NCI-H1930 (cell line): ENCODE measurements at regions not wholly inside any gene's neighbourhood (a gene's known extent, or its start where the extent isn't known, plus 50 kb on each side); places are given as distances from the start of the nearest gene placed in this dataset.
"Not testable (repeated sequence)": the region's sequence is repeated elsewhere in the genome, so short reads cannot be mapped to it uniquely, and the experiment has no call there.

Experiments used
- DNase-seq, 2 experiments: peaks; one replicate each; lab custom pipeline; 2025; lab: John Stamatoyannopoulos, UW

DNA sequence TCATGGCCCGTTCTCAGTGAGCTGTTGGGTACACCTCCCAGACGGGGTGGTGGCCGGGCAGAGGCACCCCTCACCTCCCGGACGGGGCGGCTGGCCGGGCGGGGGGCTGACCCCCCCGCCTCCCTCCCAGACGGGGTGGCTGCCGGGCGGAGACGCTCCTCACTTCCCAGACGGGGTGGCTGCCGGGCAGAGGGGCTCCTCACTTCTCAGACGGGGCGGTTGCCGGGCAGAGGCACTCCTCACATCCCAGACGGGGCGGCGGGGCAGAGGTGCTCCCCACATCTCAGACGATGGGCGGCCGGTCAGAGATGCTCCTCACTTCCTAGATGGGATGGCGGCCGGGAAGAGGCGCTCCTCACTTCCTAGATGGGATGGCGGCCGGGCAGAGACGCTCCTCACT is 129.7 kb upstream of the DAAM1 start:
- DNase-seq: not testable (repeated sequence)

DNA sequence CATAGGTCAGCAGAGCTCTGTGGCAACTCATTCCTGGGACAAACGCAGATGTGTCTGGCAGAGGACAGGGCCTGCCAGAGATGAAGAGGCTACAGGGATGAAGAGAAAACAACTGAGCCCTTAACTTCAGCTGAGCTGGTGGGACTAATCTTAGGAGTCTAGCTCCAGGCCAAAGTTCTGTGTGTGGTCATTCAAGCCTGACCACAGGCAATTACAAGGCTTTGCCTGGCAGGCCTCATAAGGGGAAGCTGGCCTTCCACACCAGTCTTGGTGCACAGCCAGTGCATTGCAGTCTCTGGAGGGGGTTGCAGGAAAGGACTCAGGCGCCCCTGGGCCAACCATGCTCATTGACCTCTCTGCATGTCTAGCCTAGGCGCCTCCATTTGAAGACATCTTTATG is 127.6 kb upstream of the DAAM1 start:
- no peak for DNase-seq

DNA sequence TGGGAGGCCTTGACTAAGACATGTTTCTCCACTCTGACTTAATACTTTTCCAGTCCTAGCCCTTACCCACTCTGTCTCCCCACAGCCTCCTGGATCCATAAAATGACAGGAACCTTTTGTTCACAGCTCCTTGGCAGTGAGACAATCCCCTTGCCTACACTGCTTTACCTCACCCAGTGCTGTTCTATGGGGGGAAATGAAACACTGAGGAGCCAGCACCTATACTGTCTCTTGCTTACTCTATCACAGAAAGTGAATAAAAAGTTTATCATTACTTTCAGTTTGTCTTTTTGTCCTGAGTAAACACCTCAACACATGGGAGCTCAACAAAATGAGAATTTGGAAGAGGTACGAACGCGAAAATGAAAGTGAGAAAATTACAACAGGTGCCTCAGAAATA is 127.2 kb upstream of the DAAM1 start:
- DNase-seq: no peak

DNA sequence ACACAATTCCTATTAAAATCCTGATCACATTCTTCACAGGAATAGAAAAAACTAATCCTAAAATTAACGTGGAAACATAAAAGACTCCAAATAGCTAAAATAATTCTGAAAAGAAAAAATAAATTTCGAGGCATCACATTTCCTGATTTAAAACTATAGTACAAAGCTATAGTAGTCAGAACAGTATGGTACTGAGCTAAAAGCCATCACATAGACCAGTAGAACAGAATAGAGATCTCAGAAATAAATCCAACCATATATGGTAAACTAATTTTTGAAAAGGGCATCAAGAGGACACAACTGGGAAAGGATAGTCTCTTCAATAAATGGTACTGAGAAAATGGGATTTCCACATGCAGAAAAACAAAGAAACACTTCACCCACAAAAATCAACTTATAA is 125.2 kb upstream of the DAAM1 start:
- DNase-seq: no peak

DNA sequence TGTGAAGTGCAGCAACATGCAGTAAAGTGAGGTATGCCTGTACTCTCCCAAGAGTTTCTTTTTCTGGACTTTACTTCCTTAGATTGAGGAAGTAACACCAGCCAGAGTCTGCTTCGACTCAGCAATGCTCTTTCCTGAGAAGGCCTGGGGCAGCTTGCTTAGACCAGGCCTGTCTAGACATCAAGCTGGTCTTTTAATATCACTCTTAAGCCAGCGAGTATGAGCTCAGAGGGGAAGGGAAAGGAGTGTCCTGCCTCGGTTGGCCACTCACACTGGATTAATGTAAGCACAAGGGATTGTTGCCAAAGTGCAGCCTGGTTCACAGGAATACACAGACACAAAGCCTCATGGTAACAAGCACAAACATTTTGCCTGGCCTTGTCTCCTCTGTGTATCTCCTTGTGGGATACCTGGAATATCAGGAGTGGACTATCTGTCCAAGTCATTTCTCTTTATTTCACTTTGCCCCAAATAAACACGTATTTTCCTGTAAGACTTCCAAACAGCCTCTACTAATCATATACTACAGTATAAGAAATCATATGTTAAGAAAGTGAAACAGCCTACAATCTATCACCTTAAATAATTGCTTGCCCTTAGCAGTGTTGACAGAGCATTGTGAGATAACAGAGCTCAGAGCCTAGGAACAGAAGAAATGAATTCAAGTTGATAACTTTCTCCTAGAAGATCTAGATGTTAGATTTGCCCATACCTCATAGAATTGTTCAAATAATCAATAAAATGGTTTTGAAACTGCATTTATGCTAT is 121.2 kb upstream of the DAAM1 start:
- no peak for DNase-seq

DNA sequence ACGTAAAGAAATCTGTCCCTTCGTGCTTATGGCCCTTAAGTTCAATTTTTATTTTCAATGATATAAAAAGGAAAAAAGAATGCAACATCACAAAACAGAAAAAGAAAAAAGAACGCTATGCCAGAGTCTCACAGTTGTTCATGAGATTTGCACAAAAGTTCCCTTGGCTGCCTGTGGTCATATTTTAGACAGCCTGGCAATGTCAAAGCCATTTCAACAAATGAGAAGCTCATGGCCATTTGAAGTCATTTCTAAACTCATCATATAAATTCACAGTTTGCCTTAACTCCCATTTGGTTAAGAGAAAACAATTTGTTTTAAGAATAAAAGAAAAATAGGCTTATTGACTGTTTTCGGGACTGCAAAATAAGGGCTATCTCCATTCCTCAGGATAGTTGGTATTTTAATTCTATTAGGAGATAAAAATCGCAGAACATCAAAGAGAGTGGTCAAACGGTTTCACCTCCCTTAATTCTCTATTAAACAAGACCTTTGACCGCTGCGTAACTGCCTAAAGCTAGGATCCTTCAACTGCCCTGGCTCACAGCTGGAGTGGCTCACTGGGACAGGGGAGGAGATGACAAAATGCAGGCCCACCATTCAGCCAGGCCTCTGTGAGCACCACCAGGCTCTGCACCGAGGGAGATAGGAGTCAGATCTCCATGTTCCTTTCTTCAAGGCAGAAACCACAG is 119.2 kb upstream of the DAAM1 start:
- DNase-seq: no peak

DNA sequence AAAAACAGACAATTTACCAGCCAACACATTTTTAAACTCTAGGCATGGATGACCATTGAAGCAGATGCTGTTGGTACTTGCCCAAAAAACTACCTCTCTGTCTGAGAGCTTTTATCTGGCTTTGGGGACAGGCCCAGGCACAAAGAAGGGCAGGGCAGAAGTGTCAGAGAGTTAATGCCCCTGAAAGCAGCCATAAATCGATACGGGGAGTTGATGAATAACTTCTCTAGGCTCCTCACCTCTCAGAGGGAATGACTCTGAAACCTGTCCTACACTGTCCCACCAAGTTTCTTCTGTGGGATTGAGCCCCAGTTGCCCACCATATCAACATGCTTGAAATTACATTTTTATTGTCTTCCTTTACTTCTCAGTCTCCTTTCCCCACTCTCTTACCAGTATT is 113.0 kb upstream of the DAAM1 start:
- DNase-seq: no peak

DNA sequence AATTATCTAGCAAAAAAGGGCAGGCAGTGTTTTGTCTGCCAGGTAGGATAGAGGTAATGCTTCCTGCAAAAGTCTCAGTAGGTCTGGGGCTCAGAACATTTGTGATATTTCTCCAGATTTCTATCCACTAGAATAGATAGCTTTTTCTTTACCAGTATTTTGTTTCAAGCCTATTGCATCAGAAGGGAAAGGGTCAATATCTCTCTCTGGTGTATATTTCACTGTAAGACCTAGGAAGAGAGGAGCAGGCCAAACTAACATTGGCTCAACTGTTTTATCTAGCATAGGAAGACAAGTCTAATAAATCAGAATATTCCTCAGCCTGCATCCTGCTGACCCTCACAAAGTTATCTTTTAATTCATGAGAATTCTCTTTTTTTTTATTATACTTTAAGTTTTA is 106.7 kb upstream of the DAAM1 start:
- peak in 1 of 2 experiments; percentile 16 for DNase-seq

DNA sequence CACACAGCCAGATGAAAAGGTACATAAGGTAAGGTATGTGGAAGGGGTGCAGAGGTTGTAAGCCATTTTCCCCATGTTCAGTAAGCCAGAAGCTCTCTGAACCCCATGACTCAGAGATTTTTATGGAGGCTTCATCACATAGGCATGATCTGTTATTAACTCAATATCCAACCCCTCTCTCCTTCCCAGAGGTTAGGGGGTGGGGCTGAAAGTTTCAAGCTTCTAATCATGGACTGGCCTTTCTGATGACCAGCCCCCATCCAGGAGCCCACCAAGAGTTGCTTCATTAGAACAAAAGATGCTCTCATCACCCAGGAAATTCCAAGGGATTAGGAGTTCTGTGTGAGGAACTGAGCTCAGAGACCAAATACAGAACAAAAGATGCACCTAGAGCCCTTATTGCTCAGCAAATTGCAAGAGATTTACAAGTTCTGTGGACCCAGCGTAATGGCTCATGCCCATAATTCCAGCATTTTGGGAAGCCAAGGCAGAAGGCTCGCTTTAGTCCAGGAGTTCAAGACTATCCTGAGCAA is 103.2 kb upstream of the DAAM1 start:
- no peak for DNase-seq

DNA sequence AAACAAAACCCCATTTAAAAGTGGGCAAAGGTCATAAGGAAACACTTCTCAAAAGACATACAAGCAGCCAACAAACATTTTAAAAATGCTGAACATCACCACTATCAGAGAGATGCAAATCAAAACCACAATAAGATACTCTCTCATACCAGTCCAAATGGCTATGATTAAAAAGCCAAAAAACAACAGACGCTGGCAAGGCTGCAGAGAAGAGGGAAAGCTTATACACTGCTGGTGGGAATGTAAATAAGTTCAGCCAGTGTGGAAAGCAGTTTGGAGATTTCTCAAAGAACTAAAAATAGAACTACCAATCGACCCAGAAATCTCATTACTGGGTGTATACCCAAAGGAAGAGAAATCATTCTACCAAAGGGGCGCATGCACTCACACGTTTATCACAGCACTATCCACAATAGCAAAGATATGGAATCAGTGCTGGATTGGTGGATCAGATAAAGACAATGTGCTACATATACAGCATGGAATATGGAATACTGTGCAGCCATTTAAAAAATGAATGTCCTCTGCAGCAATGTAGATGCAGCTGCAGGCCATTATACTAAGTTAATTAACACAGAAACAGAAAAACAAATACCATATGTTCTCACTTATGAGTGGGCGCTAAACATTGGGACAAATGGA is 102.1 kb upstream of the DAAM1 start:
- no peak for DNase-seq

DNA sequence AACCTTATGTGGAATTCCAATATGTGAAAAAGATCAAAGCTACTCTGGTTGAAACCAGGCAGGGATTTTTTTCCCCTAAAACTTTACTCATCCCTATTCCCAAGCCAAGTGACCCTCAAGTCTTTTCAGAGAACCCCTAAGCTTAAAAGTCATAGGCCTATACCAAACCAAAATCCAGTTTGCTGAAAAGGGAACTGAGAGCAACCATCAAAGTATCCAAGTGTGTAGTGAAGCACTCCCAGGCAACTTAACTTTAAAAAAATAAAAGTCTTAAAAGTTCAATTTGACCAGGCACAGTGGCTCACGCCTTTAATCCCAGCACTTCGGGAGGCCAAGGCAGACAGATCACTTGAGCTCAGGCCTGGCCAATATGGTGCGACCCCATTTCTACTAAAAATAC is 101.2 kb upstream of the DAAM1 start:
- no peak for DNase-seq

DNA sequence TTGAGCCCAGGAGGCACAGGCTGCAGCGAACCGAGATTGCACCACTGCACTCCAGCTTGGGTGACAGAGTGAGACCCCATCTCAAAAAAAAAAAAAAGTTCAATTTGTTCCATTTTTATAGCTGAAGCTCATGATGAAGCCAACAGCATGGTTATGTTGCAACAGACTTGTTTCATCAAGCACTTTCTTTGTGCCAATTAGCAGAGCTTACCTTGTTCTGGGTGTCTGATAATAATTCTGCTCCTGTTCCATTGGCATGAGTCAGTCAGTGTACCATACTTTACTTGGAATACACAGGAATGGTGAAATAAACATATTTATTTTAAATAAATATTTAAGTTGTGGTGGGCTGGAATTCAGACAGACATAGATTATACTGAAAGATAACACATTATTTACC is 100.8 kb upstream of the DAAM1 start:
- no peak for DNase-seq

DNA sequence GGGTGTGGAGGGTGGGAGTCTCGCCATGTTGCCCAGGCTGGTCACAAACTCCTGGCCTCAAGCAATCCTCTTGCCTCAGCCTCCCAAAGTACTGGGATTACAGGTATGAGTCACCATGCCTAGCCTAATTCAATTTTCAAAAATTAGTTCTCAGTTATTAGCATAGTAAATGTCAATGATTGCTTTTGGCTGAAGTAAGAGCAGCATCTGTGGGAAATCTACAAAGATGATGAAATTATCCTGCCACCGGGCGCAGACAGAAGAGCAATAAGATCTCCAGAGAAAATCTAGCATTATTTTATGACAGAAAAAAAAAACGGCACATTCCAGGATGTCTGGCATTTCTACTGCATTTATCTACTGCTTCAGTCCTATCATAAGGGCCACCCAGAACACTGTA is 97.9 kb upstream of the DAAM1 start:
- no peak for DNase-seq

DNA sequence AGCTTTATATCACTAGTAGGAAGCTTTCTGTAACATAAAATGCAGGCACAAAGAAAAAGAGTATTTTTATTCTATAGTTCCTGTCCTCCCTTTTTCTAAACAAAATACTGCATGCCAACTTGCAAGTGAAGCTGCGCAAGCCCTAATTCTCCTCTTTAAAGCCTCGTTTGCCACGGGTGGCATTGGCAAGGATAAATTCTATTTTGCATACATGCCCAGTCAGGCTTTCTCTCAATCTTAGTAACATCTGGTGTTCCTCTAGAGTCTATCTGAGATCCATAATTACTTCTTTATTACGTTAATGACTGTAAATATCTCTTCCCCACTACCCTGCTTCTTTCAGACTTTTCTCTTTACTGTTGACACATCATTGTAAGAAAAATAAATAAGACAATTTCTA is 97.1 kb upstream of the DAAM1 start:
- no peak for DNase-seq

DNA sequence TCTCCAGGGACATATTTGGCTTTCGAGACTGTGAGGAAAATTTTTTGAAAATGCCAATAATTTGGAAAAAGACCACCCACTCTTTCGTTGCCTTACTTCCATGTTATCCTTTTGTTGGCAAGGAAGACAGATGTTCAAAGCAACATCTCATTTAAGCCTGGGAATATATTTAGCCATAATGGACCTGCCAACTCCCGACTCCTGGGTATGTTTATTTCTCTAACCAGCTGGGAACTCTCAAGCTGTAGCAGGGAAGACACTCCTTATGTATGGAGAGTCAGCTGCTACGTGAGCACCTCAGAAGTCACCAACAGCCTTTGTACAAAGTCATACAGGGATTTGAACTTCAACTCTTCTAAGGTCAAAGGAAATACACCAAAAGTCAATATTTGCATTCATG is 96.5 kb upstream of the DAAM1 start:
- no peak for DNase-seq

DNA sequence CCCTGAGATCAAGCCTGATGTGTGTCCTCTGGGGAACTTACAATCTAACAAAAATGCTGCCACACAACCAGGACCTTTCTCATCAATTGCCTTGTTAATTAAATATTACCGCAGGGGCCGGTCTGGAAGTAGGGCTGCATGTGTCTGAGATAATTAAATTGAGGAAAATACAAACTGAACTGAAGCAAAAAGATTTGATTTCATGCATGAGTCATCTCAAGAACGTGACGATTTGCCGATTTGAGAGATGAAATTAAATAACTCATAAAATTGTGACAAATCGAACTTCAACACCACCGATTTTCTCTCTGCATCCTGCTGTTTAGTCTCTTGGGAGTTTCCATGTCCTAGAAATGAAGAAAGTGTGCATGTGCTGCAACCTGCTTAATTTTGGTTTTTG is 94.6 kb upstream of the DAAM1 start:
- DNase-seq: no peak

DNA sequence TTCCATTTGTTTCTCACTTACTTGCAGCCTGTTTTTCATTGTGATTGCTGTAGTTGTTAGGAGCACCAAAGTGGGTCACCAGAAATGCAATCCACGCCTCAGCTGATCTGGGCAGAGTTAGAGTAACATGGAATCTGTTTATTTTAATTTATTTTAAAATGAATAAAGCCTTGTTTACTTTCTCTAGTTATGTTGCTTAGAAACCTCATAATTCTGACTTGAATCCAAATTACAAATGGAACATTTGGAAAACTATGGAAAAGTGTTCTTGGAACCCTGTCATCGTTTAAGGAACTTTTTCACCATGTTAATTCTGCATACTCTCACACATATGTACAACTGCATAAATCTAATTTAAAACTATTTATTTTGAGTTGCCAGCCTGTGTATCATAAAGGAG is 92.2 kb upstream of the DAAM1 start:
- no peak for DNase-seq

DNA sequence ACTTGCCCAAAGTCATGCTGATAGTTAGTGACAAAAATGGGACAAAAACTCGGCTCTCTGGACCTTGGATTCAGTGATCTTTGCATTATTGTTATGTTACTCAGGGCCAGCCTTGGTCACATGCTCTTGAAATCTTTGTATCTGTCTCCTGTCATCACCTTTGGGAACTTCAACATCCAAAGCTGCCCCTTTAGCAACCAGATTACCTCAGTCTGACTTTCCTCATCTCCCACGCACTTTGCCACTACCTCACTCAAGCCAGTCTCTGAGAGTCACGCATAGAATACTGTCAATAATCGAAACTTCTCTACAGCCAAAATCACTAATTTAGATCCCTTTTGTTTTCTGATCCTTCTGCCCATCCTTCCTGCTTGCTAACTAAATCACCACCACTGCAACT is 90.8 kb upstream of the DAAM1 start:
- DNase-seq: no peak

DNA sequence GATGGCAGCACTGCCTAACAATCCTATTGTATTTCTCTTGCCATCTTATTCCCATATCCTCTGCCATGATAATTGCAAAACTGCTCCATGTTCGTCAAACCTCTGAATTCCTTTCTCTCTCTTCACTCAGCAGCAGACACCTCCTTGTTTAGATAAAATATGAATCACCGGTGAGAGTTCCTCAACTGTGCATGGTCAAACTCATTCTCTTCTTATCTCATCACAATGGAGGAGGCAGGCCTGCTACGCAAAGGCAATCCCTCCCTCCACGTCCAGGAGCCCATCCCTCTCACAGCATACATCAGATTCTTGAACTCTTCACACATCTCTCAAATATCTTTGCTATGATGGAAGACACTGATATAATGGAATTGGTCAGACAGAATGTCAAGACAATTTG is 90.1 kb upstream of the DAAM1 start:
- DNase-seq: no peak

DNA sequence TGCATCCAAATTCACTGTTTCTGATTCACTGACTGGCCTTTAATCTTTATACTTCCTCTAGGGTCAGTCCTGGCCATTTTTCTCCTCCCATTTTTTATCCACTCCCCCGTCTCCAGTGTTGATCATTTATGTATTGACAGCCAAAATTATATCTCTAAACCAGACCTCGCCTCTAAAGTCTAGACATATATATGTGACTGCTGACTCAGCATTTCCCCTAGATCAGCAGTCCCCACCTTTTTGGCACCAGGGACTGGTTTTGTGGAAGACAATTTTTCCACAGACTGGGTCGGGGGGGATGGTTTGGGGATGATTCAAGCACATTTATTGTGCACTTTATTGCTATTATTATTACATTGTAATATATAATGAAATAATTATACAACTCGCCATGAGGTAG is 88.3 kb upstream of the DAAM1 start:
- no peak for DNase-seq

DNA sequence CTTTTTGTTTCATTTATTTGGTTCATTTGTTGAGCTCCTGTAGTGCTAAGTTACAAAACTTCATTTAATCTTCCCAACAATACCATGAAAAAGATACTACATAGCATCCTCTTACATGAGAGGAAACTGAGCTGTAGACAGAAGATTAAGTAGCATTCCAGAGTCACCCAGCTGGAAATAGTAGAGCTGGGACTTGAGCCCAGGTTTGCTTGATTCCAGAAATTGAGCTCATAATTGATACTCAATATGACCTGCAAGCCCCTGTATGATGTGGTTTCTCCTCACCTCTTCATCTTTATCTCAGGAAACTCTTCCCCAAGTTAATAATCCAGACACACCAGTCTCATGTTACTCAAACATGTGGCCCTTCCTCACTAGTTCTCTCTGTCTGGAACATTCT is 87.0 kb upstream of the DAAM1 start:
- no peak for DNase-seq

DNA sequence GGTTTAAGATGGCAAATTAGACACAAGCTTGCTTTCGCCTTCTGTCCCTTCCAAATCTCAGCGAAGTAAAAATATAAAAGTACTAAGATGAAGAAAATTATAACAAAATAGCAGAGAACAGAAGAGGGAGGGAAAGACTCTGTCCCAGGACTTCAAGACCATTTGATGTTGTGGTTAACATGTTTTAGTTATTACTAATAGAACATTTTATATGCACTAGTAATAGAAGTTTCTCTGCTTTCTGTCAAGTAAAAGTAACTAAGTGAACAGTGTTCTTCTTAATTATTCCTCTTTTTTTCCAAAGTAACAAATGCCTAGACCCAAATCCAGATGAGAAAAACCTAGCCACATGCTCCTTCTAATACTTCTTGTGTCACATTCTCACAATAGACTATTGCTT is 85.1 kb upstream of the DAAM1 start:
- no peak for DNase-seq

DNA sequence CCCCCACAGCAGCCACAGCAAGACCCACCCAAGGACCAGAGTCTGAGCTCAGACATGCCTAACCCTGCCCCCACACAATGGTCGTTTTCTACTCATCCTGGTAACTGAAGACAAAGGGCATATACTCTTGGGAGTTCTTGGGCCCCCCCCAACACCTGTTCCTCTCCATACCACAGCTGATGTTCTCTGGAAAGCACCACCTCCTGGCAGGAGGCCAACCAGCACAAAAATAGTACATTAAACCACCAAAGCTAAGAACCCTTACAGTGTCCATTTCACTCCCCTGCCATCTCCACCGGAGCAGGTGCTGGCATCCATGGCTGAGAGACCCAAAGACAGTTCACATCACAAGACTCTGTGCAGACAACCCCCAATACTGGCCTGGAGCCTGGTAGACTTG is 80.6 kb upstream of the DAAM1 start:
- DNase-seq: no peak
